Fibroblast of skin of right quadriceps (primary cell): ENCODE measurements at regions not wholly inside any gene's neighbourhood (a gene's known extent, or its start where the extent isn't known, plus 50 kb on each side); places are given as distances from the start of the nearest gene placed in this dataset.
A peak's percentile ranks its signal among the peaks of the same experiment; 100 is the strongest.

Source experiments
- DNase-seq: peaks from one replicate; pipeline ENCODE4 v3.0.0-alpha.2; 2013

DNA sequence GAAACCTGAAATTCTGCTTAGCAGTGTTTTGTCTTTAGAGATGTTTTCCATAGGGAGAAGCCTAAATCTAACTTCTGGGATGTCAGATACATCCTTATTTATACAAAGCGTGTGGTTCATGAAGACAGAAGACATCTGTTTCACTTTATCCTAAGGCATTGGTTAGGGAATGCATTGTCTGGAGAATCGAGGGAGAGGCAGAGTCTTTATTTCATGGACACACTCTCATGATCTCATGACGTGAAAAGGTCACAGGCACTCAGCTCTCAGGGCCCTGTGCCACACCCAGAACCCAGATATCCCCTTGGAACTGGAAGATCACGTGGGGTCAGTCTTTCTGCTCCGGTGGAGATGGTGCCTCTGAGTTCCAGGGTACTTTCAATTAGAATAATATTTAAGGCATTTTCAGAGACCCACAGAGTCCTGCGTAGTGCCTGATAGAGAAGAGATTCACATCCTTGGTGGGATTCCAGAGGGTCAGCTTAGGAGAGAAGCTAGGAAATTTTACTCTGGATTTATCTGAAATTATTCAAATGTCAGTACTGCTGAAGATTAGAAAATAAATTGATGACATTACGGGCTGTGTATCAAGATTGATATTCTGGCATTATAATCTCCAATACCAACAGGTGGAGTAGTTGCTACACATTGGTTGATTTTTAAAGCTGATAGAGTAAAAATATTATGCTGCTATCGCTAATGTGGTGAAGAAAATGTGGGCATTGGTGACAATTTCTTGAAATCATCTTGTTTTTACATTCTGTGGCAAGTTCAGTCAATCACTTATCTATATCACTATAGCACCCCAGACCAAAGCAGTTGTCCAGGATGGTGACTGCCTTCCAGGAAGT is 378.3 kb downstream of the MTRR start:
- DNase-seq: no peak

DNA sequence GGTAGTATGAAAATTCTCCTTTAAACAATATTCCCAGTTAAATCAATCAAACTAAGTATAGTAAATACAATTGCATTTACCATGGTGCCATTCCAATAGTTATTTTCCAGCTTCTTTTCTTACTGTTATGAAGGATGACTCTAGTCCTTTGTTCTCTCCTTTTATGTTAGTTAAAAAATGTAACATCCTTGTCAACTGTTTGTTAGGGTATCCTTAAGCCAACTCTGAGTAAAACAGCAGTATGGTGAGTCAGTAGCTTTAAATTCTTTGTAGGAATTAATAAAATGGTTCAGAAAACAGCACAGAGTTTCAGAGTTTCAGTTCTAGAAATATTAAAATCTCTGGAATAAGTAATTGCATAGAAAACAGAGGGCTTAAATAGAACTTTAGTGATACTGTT is 384.4 kb downstream of the MTRR start:
- DNase-seq: no peak

DNA sequence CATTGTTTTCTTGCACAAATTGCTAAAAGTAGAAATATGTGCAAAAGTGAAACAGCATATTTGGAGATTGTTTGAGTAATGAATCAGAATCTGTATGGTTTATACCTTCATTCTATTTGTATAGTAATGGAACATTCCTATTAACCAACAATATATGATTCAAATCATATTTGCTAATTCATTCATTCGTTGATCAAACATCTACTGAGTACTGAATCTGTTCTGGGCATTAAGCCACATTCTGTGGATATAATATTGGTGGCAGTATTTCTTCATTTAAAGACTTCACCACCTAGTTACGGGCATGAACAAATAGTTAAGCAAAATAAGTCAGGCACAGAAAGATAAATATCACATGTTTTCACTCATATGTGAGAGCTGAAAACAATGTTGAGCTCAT is 385.7 kb downstream of the MTRR start:
- DNase-seq: no peak

DNA sequence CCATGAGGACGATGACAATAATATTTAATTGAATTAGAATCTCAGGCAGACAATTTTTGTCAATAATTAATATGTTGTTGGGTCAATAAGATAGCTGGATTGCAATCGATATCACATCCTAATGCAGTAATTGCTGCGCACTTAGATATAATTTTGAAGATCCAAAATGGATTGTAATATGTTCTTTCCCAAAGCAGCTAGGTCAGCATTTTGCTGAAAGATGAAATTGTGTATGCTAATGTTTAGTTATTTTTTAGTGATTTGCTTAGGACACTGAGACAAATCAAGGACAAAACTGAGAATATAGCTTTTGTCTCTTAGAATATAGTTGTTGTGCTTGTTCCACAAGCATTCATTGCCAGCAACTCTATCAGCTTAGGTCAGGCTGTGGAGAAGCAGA is 389.9 kb downstream of the MTRR start:
- DNase-seq: no peak

DNA sequence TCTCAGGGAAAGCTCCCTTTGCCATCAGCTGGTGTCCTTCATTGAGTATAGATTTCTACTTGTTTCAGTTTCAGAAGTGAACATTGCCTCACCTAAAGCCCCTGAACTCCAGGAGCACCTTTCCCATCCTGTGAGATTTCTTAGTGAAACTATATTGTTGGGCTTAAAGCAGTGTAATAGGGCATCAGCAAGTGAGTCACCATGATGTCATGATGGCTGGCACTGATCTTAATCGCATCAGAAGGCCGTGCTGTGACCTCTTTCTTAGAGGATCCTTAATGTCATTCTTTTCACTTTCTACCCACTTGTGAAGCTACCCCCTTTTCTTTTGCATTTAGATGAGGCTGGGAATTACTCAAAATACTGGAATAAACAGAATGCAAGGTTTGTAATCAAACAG is 401.3 kb downstream of the MTRR start:
- DNase-seq: no peak

DNA sequence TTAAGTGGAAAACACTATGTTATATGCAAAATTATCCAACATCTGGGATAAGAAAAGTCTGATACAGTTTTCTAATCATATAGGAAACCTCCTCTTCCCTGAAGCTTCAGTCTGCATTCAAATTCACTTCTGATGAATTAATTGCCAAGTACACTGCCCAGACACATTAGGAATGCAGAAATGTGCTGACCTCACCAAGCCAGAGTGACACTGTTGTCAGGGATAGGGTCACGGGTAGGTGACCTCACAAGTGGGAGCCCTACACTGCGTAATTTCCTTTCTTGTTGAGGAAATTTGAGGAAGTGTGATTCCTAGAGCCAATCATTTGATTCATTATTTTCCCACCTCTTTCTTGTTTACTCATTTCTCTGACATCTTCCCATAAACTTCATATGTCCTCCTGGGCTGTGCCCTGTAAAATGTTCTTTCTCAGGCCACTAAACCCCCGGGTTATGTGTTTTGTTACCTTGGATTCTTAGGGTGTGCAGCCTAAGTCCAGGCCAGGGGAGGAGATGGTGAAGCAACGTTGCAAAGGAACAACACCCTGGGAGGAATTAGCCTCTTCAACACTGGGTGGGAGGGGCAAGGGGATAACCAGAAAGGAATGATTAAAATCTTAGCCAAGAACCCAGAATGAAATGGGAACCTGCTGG is 411.9 kb downstream of the MTRR start:
- DNase-seq: no peak

DNA sequence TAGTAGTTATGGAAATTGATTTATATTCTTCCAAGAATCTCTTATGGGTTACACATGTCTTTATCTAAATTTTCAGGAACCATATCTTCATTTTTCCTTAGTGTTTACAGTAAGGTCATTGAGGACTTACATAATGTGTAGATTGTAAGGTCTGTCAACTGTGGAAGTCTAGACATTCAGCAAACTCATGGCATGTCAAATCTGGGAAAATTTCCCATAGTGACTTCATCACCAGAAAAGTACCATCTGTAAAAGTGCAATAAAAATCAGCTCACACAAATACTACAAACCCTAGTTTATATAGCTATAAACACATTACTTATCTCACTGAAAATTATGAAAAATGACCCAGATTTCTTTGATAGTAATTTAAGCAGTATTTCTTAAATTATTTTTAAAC is 419.4 kb downstream of the MTRR start:
- no peak for DNase-seq

DNA sequence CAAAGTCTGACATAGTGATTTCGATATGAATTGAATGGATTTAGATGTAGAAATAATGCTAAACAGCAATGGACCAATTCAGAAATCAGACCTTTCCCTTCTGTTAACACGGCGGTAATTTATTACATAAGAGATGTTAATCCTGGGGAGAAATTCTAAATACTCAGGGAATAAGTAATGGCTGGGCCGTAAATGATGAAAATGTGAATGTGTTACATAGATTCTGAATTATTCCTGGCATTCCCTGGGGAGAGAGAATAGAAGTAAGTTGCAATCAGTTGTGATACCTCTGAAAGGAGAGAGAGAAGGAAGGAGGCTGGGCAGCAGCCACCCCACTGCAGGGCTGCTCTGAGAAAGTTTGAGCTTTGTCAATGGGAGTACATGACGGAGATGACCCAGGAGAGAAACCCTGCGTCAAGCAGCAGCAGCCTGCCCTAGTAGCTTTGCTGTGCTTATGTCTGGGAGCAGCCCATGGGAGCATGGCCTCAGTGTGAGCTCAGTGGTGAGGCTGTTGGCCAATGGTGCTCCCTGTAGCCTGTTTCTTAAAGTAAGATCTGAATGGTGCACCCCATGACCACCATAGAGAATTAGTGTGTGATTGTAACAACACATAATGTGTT is 420.1 kb downstream of the MTRR start:
- no peak for DNase-seq

DNA sequence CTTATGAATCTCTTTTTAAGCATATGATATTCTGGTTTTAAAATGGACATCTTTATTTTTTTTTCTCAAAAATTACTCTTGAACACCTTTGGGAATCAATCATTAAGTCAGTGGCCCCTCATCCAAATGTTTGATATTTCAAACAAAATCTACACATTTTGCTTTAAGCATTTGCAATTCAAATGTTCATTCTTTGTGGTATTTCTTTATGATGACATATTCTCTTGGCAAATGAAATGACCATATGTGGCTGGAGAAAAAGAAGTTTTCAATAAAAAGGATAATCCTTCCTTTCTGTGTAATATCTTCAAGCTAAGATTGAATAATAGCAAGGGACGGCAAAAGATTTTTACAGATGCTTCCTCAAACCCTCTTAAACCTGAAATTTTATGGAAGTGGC is 420.8 kb downstream of the MTRR start:
- DNase-seq: no peak

DNA sequence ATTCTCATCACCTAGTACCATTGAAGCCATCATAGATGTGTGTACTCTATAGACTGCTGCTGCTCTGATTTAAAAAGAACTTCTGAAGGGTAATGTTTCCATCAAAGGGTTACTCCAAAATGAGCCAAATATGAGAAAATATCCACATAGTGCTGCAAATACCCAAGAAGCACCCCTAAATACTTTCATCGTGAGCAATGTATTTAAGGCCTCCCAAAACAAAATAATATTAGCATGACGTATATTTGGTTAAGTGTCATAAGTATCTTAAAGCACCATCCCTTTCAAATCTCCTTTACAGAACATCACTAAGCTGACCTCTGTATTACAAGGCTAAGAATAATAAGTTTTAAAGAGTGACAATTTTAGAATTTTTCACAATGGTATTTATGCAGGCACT is 421.8 kb downstream of the MTRR start:
- DNase-seq: no peak

DNA sequence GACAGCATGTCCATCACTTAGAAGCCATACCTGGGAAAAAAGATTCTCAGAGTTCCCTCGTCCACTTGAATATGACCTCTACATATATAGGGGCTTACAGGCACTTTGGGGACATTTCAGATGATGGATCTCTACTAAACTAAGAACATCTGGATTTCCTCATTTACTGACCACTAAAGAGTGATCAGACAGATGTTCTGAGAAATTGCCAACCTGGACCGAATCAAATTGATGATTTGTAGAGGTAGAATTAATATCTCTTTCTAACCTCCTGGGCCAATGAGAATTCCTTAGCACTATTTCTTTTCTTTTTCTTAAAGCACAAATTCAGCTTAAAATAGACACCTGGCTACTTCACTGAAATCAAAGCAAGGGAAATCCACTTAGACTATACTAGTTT is 422.7 kb downstream of the MTRR start:
- DNase-seq: no peak

DNA sequence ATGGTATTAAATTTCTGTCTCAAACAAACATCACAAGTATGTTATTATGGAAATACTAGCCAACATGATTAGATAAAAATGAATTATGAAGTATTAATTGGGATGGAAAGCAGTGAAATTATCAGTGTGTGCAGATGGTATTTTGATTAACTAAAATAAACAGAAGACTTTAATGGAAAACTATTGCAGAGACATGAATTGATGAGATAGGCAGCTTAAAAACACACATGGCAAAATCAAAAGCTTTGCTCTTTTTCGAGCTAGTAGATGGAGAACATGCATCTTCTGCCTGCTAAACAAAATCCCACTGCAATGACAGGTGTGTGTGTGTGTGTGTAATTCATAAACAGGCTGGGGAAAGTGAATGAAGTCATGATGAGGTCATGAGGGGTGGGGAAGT is 426.2 kb downstream of the MTRR start:
- DNase-seq: no peak

DNA sequence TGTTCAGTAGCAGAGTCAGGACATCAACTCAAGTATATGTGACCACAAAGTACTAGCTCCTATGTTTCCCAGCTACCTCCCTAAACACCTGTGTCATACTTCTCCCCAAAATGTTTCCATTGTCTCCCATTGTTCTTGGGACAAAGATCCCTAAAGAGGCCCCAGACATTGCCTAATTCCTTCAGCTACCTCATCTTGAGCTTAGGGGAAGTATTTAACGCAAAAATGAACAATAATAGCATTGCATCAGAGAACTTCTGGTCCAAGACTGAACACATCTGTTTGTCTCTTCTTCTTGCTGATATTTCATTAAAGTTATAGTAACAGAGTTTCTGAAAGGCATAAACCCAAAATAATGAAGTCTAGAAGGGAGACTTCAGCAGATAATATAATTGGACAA is 430.8 kb downstream of the MTRR start:
- no peak for DNase-seq

DNA sequence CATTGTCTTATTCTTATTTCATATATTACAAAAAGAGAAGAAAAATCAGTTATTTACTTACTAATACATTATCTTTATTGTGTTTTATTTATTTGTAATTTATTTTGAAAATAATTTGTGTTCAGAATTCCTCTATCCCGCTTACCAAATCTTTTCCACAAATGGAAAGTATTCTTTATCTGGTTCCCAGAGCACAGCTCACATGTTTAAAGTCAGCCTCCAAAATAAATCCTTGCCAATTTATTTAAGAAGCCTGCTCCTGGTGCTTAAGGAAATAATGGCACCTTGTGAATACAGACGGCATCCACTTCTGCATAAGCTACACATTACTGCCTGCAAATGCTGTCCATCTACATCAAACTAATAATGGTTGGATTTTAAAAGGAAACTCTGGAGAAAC is 435.4 kb downstream of the MTRR start:
- DNase-seq: no peak

DNA sequence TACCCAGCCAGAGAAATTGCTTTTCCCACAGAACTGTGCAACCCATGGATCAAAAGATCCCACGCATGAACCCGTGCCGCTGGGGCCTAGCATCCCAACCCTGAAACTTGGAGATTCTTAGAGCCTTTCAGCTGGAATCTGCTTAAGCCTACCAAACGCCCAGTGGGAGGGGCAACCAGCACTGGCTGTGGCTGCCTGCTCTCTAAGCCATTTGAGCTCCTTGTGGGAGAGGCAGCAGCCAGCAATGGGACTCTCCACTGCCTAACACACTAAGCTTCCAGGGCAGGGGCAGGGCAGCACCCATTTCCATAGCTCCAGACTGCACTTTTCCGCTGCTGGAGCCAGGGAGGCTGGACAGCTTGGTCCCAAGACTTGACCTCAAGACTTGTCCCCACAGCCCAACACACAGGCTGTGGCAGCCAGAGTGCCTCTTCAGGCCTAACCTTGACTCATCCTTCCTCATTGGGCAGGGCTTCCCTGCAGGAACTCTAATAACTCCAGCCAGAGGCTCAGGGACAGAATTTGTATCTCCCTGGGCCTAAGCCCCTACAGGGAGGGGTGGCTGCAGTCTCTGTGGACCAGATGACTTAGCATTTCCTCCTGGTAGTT is 437.4 kb downstream of the MTRR start:
- no peak for DNase-seq

DNA sequence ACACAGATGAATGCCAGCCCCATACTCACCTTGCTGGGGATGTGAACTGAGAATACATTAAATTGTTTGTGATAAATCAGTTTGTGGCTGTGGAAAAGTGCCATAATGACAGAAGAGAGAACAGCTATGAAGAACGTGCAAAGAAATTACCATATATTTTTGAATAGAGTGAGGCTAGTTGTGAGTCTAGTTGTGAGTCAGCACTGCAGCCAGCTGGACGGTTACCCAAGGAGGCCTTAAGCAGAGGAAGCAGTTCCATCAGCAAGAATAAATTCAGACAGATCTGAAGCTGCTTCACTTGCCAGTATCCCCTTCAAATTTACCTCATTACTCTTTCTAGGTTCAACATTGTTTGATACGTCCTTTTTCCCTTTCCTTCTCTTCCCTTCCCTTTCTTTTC is 446.0 kb downstream of the MTRR start:
- DNase-seq: no peak

DNA sequence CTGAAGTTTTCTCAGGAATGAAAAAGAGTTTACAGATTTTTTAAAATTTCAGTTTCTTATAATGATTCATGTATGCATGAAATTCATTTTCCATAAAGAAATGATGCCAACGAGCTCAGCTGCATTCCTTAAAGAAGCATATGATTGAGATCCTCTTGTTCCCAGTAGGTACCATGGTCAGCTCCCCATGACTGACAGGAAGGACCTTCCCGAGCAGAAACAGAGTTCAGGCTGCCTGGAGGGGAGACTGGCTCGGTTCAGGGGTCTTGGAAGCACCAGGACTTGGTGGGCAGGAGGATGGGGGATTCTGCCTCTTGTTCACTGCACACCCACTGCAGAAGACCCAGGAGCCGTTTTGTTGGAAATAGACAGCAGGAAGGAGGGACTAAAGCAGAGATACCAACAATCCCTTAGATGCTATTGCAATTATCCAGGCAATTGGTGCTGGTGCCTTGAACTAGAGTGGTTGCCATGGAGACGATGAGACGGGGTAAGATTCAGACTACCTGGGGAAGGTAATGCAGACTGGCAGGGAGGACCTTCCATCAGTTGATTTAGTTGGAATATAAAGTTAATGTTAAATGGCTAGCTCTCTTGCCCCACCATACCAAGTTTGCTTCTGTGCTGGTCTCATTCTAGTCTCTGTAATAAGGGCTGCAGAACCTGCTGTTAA is 447.8 kb downstream of the MTRR start:
- no peak for DNase-seq

DNA sequence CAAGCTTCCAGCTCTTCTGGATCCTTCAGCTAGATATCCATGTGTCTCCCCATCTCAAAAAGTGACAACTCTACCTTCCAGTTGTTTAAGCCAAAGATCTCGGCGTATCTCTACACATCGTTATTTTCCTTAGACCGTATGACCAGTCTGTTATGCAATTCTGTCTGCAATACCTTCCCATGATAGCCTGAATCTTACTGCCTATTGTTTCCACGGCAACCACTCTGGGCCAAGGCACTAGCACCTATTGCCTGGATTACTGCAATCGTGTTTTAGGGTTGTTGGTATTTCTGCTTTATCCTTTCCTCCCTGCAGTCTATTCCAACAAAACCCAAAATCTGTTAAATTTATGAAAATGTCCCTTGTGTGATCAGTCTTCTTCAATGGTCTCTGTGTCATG is 448.4 kb downstream of the MTRR start:
- DNase-seq: no peak

DNA sequence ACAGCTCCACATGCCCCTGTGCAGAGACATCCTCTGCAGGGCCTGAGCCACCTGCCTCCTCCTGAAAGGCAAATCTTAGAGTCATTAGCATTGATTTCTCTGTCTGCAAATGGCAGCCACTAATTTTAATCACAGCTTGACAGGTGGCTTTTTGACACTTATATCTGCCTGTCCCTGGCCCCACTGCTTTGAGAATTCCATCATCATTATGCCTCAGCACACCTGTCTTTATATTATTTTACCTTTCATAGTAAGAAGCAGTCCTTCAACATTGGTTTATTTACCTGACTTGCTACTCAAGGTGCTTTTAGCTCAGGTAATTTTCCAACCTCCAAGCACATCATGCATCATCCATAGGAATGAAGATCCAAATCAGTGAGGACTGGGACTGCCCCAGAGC is 451.3 kb downstream of the MTRR start:
- no peak for DNase-seq

DNA sequence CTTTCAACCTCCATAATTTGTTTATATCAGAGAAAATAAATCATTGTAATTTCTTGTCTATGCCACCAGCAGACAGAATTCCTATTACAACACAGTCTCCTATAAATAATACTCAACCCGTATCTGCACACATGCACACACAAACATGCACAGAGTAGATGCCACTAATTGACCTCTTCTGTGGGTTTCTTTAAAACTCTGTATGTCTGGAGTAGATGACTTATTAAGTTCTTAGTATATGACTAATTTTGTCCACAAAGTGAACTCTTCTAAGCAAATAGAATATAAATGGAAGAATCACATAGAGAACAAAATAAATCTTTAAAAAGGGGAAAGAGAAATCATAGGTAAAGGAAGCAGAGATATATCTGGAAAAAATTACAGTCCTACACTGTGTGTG is 452.3 kb downstream of the MTRR start:
- peak; percentile 7 for DNase-seq

DNA sequence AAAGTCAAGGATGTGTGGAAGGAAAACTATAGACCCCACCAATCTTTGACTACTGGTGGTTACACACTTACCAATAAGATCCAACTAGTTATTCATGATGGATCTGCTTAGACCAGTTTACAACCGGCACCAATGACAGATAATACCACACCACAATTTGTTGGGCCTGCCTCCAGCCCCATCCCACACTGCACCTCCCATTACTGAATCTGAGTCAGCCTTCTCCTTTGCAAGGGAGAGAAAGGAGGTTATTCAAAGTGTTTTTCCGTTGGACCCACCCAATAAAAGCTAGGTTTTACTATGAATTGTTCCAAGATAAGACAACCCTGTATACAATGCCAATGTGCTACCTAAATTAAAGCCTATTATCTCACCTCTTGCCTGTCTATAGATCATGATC is 453.5 kb downstream of the MTRR start:
- no peak for DNase-seq

DNA sequence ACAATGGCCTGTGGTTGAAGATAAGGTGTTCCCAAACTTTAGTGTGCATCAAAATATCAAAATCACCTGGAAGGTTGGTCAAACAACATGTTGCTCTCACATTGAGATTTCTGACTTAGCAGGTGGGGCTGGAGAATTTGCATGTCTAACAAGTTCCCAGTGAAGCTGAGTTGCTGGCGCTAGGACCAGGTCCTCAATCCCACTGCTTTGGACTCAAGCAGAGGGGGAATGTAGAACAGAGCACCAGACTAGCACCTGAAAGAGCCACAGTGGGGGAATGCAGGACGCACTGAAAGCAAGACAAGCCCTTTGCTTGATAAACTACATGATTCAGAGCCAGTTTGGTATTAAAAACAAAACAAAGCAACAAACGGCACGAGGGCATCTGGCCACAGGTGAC is 458.1 kb downstream of the MTRR start:
- no peak for DNase-seq

DNA sequence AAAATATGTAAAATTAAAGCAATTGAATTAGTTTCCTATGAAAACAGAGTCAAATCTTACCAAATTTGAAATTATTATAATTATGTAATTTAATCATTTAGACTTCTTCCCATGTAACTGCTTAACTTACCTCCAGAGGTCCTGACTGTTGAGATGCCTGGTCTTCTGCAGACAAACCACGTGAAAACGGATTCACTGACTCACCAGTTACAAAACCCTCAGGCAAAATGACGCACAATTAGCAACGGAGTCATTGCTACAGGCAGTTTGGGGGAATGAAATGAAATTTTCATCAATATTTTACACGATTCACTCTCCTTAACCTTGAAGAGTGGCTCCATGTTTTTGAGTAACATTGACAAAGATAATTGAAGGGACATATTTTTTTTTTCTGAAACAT is 460.8 kb downstream of the MTRR start:
- DNase-seq: peak; percentile 8
